ENCODE measurements at regions not wholly inside any gene's neighbourhood (a gene's known extent, or its start where the extent isn't known, plus 50 kb on each side); places are given as distances from the start of the nearest gene placed in this dataset.

DNA sequence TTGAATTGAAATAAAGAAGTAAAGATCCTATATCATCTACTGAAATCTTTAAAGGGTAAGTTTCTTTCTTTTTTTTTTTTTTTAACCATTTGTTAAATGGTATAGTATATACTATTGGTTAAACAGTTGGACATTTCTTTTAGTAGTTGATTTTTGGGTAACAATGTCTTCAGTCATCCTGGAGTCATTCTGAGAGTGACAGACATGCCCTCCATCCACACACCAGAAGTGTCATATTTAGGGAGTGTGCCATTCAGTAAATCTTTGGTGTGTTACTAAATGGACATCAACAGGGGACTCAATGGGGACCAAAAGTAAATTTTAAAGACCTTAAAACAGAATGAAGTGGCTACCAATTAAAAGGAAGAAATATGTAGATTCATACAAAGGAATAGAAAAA is 50.8 kb upstream of the SLC39A10 start:
- intact Hi-C loops (cut with DNase I), result no loop called here
- no peak for DNase-seq

GRCh38 chr2:195604706-195605105 is 52.3 kb upstream of the SLC39A10 start:
- DNase-seq, result no peak
- intact Hi-C loops (cut with DNase I), result no loop called here

DNA sequence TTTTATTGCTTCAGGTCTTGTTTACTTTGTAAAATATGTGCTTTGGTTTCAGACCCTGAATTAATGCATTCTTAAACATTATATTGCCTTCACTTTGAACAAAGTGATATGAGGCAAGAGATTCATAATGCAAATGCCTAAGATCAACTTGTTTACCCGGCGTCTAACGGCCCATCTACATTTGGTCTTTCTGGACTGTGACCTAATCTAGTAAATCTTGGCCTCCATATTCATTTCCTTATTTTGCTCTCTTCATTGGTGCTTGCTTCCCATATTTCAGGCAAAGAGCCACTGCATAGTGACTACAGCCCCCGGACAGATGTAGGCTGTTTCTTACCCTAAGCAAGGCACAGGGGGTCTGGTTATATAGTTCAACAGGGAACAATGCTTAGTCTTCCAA is 53.0 kb upstream of the SLC39A10 start:
- intact Hi-C loops (cut with DNase I), result no loop called here
- DNase-seq, result no peak

GRCh38 chr2:195603408-195603807 is 53.6 kb upstream of the SLC39A10 start:
- intact Hi-C loops (cut with DNase I), result no loop called here
- DNase-seq, result no peak

DNA sequence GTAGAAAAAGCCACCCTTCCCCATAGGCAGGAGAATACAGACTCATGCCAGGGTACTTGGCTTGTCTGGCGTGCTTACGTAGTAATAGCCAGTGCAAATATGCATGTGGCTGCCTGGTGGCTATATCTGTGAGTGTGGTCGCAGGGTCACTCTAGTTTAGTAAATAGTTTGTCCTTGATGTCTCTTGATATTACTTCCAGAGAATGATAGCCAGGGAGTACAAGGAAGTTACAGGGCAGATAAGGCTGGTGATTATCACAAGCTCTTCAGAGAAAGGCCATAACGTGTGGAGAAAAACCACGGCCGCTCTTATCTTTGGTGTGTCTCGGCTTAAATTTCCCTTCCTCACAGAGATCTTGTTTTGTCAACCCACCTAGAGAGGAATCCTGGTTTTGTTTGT is 54.3 kb upstream of the SLC39A10 start:
- DNase-seq, result no peak
- intact Hi-C loops (cut with DNase I), result no loop called here

GRCh38 chr2:195601361-195601760 is 55.7 kb upstream of the SLC39A10 start:
- no peak for DNase-seq
- intact Hi-C loops (cut with DNase I), result no loop called here

- DNase-seq, result no peak
- intact Hi-C loops (cut with DNase I), result no loop called here
Observed at GRCh38 chr2:195600778-195601177, 56.2 kb upstream of the SLC39A10 start.

DNA sequence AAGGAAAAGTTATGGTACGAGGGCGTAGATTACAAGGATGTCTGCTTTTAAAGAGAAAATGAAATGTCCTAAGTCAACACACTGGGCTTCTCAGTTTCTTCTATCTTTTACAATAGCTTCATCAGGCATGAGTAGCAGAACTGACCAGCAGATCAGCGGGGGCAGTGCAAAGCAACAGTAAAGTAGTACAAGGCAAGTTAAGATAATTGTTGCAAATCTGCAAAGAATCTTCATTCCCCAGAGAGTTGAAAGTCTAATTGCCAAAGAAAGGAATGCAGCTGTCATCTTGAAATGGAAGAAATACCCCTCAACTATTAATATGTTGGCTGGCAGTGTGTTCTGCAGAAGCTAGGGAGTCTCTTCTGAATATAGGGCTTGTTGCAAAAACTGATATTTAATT is 60.2 kb upstream of the SLC39A10 start:
- intact Hi-C loops (cut with DNase I), result no loop called here
- DNase-seq, result no peak

DNA sequence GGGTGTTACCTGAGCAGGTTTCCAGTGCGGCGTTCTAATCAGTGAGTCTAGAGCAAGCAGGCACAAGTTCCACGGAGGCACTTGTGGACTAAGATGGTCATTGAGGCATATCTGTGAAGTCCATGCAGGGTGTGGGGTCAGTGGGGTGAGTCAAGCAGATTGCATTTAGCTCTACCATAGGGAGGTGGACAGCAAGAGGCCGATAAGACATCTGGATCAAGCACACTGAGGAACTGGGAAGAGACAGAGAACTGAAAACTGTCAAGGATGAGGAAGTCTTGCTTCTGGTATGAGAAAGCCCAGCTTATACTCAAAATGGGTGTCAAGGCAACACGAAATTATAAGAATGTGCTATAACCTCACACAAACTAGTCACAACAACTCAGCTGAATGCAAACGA is 61.2 kb upstream of the SLC39A10 start:
- no peak for DNase-seq
- intact Hi-C loops (cut with DNase I), result no loop called here

- intact Hi-C loops (cut with DNase I), result no loop called here
- DNase-seq, result no peak
Observed at GRCh38 chr2:195594919-195595694, 61.9 kb upstream of the SLC39A10 start.

DNA sequence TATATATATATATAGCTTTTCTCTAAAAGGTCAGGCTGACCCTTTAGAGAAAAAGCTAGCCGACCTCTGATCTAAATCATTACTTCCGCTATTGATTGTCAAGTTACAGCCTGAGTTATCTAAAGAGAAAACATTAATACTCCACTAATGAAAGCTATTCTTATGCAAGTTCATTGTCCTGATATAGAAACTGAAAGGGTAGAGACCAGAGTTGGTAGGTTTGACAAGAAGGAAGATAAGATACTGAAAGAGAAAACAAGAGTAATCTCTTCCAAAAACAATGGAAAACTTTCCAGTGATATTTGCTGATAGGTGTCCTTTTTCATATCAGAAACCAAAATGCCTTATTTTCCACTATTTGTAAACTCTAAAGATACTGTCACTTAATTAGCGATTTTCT is 62.8 kb upstream of the SLC39A10 start:
- no peak for DNase-seq
- intact Hi-C loops (cut with DNase I), result no loop called here

DNA sequence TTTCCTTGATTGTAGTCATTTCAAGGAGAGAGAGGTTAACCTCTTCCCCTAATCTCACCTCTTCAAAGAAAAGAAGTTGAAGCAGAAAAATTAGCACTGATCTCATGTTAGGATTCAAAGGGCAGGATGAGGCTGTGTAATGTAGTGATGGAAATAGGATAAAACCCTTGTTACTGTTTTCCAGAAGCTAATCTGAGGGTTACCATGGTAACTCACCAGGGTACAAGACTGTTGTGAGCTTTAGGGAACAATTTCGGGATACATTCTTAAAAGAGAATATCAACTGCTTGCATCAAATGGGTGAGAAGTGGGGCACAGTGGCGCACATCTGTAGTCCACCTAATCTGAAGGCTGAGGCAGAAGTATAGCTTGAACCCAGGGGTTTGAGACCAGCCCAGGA is 64.9 kb upstream of the SLC39A10 start:
- intact Hi-C loops (cut with DNase I), result no loop called here
- peak in 1 of 10 donors; percentile 17 for DNase-seq

GRCh38 chr2:195590861-195591205 is 66.2 kb upstream of the SLC39A10 start:
- no peak for DNase-seq
- intact Hi-C loops (cut with DNase I), result no loop called here

- intact Hi-C loops (cut with DNase I), result no loop called here
- no peak for DNase-seq
Observed at GRCh38 chr2:195590199-195590860, 66.7 kb upstream of the SLC39A10 start.

- no peak for DNase-seq
- intact Hi-C loops (cut with DNase I), result no loop called here
Observed at GRCh38 chr2:195587966-195588365, 69.1 kb upstream of the SLC39A10 start.

DNA sequence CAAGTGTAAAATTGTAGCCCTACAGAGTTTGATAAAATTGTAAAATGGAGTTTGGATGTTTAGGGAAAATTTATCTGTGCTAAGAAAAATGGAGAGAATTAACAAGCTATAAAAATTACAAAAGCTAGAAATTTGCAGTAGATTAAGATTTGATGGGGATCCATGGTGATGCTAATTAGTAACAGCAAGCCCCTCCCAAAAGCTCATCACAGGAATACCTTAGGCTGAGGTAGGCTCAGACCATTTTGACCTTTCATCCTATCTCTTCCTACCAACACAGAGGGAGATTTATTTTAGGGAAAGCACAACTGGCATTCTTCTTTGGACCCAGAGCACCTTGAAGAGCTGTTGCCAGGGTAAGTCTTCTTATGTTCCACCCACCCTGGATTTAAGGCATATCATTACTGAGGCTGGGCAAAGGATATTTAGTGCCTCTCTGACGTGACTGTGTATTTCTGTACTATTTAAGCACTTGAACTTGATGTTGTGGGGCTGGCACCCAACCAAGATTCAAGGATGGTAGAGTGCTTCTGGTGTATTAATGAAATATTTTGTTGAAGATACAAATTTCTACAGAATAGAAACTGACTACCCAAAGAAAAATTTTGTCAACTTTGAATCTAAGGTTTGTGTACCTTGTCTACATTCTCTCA is 70.8 kb upstream of the SLC39A10 start:
- intact Hi-C loops (cut with DNase I), result no loop called here
- no peak for DNase-seq

DNA sequence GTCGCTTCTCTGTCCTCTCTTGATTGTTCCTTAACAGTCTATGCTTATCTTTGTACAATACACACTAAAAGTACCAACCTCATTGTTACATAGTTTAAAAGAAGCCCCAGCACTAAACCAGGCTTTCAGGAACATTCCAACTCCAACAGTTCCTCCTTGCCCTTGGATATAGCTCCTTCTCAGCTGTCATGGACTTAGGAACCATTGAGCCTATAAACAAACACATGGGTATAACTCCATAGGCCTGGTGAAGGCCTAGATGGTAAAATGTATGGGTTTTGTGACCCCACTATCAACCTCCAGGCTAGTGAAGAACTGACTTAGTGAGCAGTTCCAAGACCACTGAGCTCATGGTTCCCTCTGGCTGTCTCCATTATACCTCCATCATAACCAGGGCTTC is 74.8 kb upstream of the SLC39A10 start:
- DNase-seq, result no peak
- intact Hi-C loops (cut with DNase I), result no loop called here

GRCh38 chr2:195579776-195580555 is 77.1 kb upstream of the SLC39A10 start:
- intact Hi-C loops (cut with DNase I), result loop anchor here (5.0 kb wide), 1 partner anchor 357 kb away; no protein-coding TSS in a partner anchor
- DNase-seq, result no peak

- intact Hi-C loops (cut with DNase I), result loop anchor here (1.0 to 5.0 kb wide), 2 partner anchors 84 to 361 kb away; no protein-coding TSS in a partner anchor
- no peak for DNase-seq
Observed at GRCh38 chr2:195575879-195576401, 81.1 kb upstream of the SLC39A10 start.

- DNase-seq, result no peak
- intact Hi-C loops (cut with DNase I), result loop anchor here (5.0 kb wide), 1 partner anchor 362 kb away; no protein-coding TSS in a partner anchor
Observed at GRCh38 chr2:195575016-195575415, 82.0 kb upstream of the SLC39A10 start.

DNA sequence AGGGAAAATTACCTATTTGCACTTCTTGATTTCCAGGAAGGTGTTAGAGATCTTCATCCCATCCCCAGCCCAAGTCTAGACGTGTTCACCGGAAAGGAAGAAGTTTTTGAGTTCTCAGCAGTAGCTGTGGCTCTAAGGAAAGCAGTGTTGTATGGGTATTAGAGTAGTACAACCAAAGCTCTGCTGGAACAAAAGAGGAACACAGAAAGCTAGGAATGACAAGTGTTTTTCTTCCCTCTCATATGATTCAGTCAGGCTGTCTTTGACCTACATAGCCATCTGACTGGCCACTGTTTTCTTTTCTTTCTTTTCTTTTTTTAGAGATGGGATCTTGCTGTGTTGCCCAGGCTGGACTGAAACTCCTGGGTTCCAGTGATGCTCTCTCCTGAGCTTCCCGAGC is 82.7 kb upstream of the SLC39A10 start:
- intact Hi-C loops (cut with DNase I), result no loop called here
- no peak for DNase-seq
